ENCODE measurements at regions not wholly inside any gene's neighbourhood (a gene's known extent, or its start where the extent isn't known, plus 50 kb on each side); places are given as distances from the start of the nearest gene placed in this dataset.
"Not testable (repeated sequence)": the region's sequence is repeated elsewhere in the genome, so short reads cannot be mapped to it uniquely, and the experiment has no call there.

GRCh38 chr5:44150075-44150723 lies 239.0 kb downstream of the FGF10 start:
- no peak for TF ChIP-seq CTCF (conservative IDR thresholded peaks at IDR 0.05)

DNA sequence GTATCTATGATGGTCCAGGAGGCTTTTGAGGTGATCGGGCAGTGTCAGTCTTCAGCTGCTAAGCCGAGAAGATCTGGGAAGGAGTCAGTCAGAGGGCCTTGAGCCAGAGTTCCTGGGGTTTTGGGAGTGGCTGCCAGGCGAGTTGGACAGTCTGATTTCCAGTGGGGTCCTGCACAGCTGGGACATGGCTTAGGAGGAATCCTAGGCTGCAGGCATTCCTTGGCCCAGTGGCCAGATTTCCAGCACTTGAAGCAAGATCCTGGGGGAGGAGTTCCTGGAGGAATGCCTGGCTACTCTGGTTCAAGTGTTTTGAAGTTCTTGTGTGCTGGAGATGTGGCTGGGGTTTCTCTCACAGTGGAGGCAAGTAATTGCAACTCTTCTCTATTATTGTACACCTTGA lies 271.3 kb downstream of the FGF10 start:
- H3K27ac ChIP-seq: not testable (repeated sequence)

More at GRCh38 chr5:44150075-44150723, 239.0 kb downstream of the FGF10 start:
- no peak overlapping the region for H3K27ac ChIP-seq

DNA sequence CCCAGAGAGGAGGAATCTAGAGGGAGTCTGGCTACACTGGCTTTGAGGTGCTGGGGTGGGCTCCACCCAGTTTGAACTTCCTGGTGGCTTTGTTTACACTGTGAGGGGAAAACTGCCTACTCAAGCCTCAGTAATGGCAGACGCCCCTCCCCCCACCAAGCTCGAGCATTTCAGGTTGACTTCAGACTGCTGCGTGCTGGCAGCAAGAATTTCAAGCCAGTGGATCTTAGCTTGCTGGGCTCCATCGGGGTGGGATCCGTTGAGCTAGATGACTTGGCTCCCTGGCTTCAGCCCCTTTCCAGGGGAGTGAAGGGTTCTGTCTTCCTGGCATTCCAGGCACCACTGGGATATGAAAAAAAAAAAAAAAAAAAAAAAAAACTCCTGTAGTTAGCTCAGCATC lies 281.0 kb downstream of the FGF10 start:
- not testable (repeated sequence) for H3K27ac ChIP-seq

DNA sequence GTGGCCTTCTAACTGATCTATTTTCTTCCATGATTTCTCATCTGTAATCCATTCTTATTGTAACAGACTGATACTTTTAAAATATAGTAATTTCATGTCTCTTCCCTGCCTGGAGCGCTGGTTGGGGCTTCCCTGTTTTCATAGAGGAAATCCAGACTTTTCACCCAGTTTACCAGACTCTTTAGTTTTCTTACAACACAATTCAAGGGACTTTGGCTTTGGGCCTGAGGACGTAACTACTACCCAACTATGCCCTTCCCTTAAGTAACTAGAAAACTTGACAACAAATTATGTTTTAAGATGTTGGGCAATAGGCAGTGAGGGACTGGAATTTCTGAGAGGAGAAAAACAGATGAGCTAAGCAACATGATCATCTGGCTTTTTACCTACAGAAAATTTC lies 289.6 kb downstream of the FGF10 start:
- no peak overlapping the region for H3K27ac ChIP-seq
- no peak for TF ChIP-seq CTCF (conservative IDR thresholded peaks at IDR 0.05)

GRCh38 chr5:44089424-44090144 lies 299.6 kb downstream of the FGF10 start:
- H3K27ac ChIP-seq: no peak overlapping the region
- TF ChIP-seq CTCF (conservative IDR thresholded peaks at IDR 0.05): no peak

GRCh38 chr5:44085083-44085482 lies 304.1 kb downstream of the FGF10 start:
- no peak for TF ChIP-seq CTCF (conservative IDR thresholded peaks at IDR 0.05)
- H3K27ac ChIP-seq: no peak overlapping the region

DNA sequence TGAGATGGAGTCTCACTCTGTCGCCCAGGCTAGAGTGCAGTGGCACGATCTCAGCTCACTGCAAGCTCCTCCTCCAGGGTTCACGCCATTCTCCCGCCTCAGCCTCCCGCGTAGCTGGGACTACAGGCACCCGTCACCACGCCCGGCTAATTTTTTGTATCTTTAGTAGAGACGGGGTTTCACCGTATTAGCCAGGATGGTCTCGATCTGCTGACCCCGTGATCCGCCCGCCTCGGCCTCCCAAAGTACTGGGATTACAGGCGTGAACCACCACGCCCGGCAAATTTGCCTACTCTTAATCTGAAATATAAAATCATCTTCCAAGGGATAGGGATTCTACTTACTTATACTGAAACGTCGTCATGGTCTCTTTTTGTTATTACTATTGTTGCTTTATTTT lies 314.7 kb downstream of the FGF10 start:
- H3K27ac ChIP-seq: not testable (repeated sequence)

- H3K27ac ChIP-seq: no peak overlapping the region
- TF ChIP-seq CTCF (conservative IDR thresholded peaks at IDR 0.05): no peak
Measured at GRCh38 chr5:44051591-44051990, 337.6 kb downstream of the FGF10 start.

DNA sequence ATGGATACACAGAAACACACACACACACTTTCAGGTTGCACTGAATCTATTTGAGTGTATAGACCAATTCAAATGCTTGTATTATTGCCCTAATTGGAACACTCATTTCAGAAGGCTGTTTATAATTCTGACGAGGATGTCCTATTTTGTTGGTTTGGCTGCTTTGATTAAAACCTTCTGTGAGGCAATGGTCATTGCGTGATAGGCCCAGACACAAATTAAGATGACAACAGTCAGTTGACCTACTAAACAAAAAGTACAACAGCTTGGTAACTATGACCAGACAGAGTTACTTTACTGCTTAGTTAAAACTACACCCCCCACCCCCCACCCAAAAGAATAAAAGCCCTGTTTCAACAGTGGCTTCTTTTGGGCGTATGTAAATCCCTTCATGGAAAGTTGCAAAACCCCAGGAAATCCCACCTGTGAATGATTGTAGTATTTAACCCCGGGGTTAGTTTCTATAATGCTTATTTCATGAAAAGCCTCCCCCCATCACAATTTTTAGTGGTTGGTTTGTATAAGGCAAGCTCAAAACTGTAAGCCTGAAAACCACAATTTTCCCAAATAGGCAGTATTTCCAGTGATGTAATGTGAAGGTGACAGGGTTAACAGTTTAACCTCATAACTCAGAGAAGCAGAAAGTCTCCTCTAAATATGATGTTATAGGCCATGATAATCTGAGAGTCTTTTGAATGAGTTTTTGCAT lies 340.8 kb downstream of the FGF10 start:
- no peak for TF ChIP-seq CTCF (conservative IDR thresholded peaks at IDR 0.05)
- no peak overlapping the region for H3K27ac ChIP-seq

All from VCaP (cell line).